ENCODE measurements at regions not wholly inside any gene's neighbourhood (a gene's known extent, or its start where the extent isn't known, plus 50 kb on each side); places are given as distances from the start of the nearest gene placed in this dataset.

DNA sequence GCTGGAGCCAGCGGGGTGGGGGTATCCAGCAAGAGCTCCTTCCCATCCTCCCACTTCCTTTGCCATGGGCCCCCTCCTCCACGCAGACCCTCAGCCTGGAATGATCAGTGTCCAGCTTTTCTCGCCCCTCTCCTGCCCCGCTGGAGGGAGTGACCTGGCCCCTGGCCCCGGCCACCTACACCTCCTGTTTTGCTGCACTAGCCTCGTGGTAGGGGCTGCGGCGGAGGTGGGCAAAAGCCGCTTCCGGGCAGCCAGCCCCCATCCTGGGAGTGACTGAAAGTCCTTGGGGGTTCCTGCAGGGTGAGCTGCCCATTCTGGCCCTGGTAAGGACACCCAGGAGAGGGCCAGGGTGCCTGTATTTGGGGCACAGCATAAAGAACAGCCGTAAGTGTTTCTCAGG, 295.7 kb downstream of the SEC14L1 start:
- H3K27ac Mint-ChIP-seq, result no peak overlapping the region
- no peak for TF ChIP-seq MYBL2 (CRISPR knock-in tag; IDR thresholded peaks at IDR 0.05)
- no peak for TF ChIP-seq ZNF317 (CRISPR knock-in tag; IDR thresholded peaks at IDR 0.05; ENCODE audit: borderline replicate concordance, low read depth)
- no peak for TF ChIP-seq AR (CRISPR knock-in tag; IDR thresholded peaks at IDR 0.05)
- no peak for TF ChIP-seq ARID4B (CRISPR knock-in tag; IDR thresholded peaks at IDR 0.05; ENCODE audit: borderline replicate concordance)
- no peak for TF ChIP-seq USF2 (CRISPR knock-in tag; IDR thresholded peaks at IDR 0.05)
- TF ChIP-seq ATF1 (CRISPR knock-in tag; IDR thresholded peaks at IDR 0.05), result no peak
- TF ChIP-seq TEAD1 (CRISPR knock-in tag; IDR thresholded peaks at IDR 0.05), result no peak
- TF ChIP-seq ZNF219 (CRISPR knock-in tag; IDR thresholded peaks at IDR 0.05; ENCODE audit: borderline replicate concordance), result no peak
- TF ChIP-seq NFATC4 (CRISPR knock-in tag; IDR thresholded peaks at IDR 0.05), result no peak
- no peak for TF ChIP-seq RORB (CRISPR knock-in tag; IDR thresholded peaks at IDR 0.05)
- TF ChIP-seq SMAD4 (CRISPR knock-in tag; IDR thresholded peaks at IDR 0.05), result no peak
- TF ChIP-seq GRHL2 (CRISPR knock-in tag; IDR thresholded peaks at IDR 0.05; ENCODE audit: insufficient replicate concordance, severe bottlenecking), result no peak
- no peak for TF ChIP-seq ELF4 (CRISPR knock-in tag; IDR thresholded peaks at IDR 0.05; ENCODE audit: low read depth)
- TF ChIP-seq AFF4 (CRISPR knock-in tag; IDR thresholded peaks at IDR 0.05; ENCODE audit: borderline replicate concordance), result no peak
- no peak for TF ChIP-seq RELA (CRISPR knock-in tag; IDR thresholded peaks at IDR 0.05; ENCODE audit: borderline replicate concordance)
- TF ChIP-seq SOX15 (CRISPR knock-in tag; IDR thresholded peaks at IDR 0.05), result no peak
- TF ChIP-seq ATF2 (CRISPR knock-in tag; IDR thresholded peaks at IDR 0.05; ENCODE audit: borderline replicate concordance, low read depth), result no peak
- no peak for TF ChIP-seq ZNF263 (CRISPR knock-in tag; IDR thresholded peaks at IDR 0.05; ENCODE audit: low read depth)
- no peak for TF ChIP-seq KAT7 (CRISPR knock-in tag; IDR thresholded peaks at IDR 0.05; ENCODE audit: borderline replicate concordance)
- DNase-seq (ENCODE audit: low spot score) (no peak), ATAC-seq (no peak)
- H3K27me3 Mint-ChIP-seq (ENCODE audit: low read depth), result no peaks in the 10 kb centered on the region
- peak overlapping the region; percentile 66; the same call in 1 of the 2 replicates for H3K4me3 Mint-ChIP-seq
- ChIA-PET CTCF (interaction anchor here (1.0 to 2.0 kb wide), 7 partner anchors 11 to 62 kb away, joined by 3 to 11 read pairs (median 4); no protein-coding TSS in a partner anchor), POLR2A (interaction anchor here (1.7 kb wide), 1 partner anchor 36 kb away, joined by 6 read pairs; no protein-coding TSS in a partner anchor)
- H3K9me3 Mint-ChIP-seq, result no peaks in the 10 kb centered on the region
- peaks cover 75% of the 10 kb centered on the region for H3K4me1 Mint-ChIP-seq
- H3K36me3 Mint-ChIP-seq, result peaks cover 2% of the 10 kb centered on the region; the same call in 1 of the 2 replicates

Data from WTC11 (cell line).